ENCODE measurements at regions not wholly inside any gene's neighbourhood (a gene's known extent, or its start where the extent isn't known, plus 50 kb on each side); places are given as distances from the start of the nearest gene placed in this dataset.

DNA sequence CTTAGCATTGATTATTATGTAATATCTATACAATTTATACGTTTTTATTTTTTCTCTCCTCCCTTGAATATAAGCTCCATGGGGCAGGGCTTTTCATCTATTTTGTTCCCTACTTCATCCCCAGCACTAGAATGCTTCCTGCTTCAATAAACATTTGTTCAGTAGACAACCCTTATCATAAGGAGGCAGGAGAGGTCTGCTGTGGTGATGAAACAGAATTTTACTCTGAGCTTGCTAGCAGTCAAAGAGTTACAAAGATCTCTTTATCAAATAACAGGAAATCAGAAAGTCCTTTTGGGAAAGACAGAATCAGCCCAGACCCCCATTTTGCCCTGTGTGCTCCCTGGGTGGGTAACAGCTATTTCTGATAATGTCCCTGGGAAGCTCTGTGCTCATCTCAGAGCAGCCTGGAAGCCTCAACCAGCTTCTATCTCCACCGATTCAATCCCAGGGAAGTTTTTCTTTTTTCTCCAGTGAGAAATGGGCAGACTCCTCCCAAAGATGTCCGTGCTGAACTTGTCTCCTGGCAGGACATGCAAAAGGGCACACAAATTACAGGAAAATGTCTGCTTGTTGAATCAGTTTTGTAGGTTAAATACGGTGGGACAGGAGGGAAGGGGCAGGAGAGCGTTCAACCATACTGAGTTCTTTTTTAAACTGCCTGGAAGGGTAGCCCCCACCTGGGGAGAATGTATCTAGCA, 84.7 kb upstream of the PKDCC start:
- no peak overlapping the region for H3K4me3 ChIP-seq (ENCODE audit: low read depth, low read length)
- no peak for DNase-seq (ENCODE audit: low read depth)
- TF ChIP-seq, protein P1, sequence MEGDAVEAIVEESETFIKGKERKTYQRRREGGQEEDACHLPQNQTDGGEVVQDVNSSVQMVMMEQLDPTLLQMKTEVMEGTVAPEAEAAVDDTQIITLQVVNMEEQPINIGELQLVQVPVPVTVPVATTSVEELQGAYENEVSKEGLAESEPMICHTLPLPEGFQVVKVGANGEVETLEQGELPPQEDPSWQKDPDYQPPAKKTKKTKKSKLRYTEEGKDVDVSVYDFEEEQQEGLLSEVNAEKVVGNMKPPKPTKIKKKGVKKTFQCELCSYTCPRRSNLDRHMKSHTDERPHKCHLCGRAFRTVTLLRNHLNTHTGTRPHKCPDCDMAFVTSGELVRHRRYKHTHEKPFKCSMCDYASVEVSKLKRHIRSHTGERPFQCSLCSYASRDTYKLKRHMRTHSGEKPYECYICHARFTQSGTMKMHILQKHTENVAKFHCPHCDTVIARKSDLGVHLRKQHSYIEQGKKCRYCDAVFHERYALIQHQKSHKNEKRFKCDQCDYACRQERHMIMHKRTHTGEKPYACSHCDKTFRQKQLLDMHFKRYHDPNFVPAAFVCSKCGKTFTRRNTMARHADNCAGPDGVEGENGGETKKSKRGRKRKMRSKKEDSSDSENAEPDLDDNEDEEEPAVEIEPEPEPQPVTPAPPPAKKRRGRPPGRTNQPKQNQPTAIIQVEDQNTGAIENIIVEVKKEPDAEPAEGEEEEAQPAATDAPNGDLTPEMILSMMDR (conservative IDR thresholded peaks at IDR 0.05; ENCODE audit: low read depth, low read length), result no peak

DNA sequence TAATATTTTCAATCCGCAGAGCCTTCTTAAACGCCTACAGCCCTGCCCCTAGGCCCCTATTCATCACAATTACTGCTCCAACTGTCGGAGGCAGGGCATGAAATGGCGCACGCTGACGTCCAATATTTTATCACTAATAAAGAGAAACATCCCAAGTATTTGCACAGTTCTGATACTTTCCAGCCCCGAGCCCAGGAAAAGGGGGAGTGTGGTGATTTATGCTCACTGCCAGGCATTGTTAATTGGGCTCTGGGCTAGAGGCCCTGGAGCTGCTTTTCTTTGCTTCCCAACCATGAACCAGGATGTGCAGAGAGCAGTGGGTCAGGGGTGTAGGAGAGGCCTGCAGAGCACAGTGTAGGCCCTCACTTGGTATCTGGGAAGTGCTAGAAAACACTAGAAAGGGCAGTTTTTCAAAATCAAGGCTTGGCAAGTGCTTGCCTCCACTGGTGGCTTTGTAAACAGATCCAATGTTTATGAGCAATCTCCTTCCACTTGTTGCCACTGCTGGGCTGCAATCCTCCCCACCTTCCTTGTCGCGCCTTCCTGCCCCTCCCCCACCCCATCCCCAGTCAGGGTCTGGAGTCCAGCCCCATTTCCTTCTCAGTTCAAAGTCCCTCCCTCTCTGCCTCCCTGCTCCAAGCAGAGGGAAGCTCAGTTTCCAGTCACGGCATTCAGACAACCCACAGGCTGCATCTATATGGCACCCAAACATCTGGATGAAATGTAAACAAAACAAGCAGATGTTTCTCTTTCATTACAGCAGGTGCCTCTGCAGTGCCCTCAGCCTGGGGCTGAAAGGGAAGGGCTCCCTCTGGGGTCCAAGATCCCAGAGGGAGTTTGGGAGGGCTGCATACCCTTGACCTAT, 83.9 kb upstream of the PKDCC start:
- no peak overlapping the region for H3K4me3 ChIP-seq (ENCODE audit: low read depth, low read length)
- no peak for DNase-seq (ENCODE audit: low read depth)
- TF ChIP-seq, protein P1 (conservative IDR thresholded peaks at IDR 0.05; ENCODE audit: low read depth, low read length), result no peak

DNA sequence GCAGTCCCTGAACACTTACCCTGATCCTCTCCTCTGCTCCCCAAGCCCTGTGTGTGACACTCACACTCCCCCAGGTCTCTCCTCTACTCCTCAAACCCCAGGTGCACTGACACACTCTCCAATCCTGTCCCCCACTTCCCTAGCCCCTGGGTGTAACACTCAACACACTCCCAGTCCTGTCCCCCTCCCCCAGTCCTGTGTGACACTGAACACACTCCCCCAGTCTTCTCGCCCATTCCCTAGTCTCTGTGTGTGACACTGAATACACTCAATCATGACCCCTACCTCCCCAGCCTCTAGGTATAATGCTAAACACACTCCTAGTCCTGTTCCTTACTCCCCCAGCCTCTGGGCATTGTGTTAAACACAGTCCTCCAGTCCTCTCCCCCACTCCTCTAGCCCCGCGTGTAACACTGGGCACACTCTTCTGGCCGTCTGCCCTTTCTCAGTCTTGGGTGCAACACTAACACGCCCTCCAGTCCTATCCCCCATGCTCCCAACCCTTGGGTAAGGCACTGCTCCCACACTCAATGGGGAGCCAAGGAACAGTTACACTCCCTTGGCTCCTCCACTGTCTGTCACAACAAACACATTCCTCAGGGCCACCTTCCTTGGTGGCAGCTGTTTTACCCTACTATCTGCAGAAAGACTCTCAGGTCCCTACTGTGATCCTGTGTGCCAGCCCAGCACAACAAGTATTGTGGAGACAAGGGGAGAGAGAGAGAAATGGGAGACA, 82.5 kb upstream of the PKDCC start:
- DNase-seq (ENCODE audit: low read depth), result no peak
- TF ChIP-seq, protein P1 (conservative IDR thresholded peaks at IDR 0.05; ENCODE audit: low read depth, low read length), result no peak
- H3K4me3 ChIP-seq (ENCODE audit: low read depth, low read length), result no peak overlapping the region

DNA sequence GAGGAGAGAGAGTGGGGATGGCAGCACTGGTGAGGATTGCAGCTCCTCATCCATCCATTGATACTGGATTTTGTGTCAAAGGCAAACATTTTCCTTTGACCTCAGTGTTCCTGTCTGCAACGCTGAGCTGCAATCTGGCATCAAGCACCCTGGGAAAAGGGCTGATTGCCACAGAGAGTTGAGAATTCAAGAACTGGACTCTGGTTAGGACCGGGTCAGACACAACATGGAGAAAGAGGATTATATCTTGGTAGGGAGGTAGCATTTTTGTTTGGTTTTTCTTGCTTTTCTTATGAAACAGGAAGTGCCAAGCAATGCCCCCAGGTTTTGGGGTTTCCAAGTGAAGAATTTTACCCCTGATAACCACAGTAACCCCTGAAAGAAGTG, 81.9 kb upstream of the PKDCC start:
- TF ChIP-seq, protein P1 (conservative IDR thresholded peaks at IDR 0.05; ENCODE audit: low read depth, low read length), result no peak
- DNase-seq (ENCODE audit: low read depth), result no peak
- H3K4me3 ChIP-seq (ENCODE audit: low read depth, low read length), result no peak overlapping the region

DNA sequence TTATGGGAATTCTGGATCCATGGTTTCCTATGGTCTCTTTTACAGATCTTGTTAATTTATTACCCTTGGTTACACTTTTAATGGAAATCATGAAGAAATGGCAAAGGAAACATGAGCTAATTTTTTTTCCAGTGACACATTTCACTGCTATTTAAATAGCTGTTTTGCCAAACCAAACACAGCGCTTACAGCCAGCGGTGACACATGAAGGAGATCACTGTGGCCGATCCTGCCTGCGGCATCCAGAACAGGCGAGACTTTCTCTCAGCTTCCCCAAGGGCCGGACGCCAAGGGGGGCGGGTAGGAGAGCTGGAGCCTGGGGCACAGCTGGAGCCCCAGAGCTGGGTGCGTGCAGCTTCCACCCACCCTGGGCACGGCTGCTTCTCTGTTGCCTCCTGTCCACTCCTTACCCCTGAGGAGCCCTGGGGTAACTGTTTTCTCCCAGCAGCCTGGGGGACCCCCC, 81.4 kb upstream of the PKDCC start:
- peak; percentile 89 for DNase-seq (ENCODE audit: low read depth)
- TF ChIP-seq, protein P1 (conservative IDR thresholded peaks at IDR 0.05; ENCODE audit: low read depth, low read length), result no peak
- H3K4me3 ChIP-seq (ENCODE audit: low read depth, low read length), result no peak overlapping the region

DNA sequence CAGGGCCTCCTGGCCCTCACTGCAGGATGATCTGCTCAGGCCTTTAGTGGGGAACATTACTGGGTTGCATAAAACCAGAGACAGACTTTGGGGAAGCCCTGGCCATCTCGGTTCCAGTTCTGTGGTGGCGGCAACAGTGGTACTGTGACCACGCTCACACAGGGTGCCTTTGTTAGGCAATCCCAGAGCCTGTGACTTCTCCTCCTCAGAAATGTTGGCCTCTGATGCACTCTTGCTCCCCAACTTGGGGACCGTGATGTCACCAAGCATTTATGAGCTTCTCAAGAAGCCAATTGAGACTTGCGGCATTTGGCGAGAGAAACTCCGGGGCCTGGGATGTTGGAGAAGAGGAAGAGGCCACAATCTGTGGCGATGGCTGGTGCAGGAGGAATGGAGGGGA, 80.9 kb upstream of the PKDCC start:
- DNase-seq (ENCODE audit: low read depth), result no peak
- TF ChIP-seq, protein P1 (conservative IDR thresholded peaks at IDR 0.05; ENCODE audit: low read depth, low read length), result no peak
- no peak overlapping the region for H3K4me3 ChIP-seq (ENCODE audit: low read depth, low read length)

Data from epithelial cell of proximal tubule (primary cell).